K562 (cell line): ENCODE measurements at regions not wholly inside any gene's neighbourhood (a gene's known extent, or its start where the extent isn't known, plus 50 kb on each side); places are given as distances from the start of the nearest gene placed in this dataset.

Experiments
- ATAC-seq: fragments of 200-7000 bp; cut with Tn5 transposase; 3 replicates; pipeline ENCODE4 v1.9.1; 2020; ENCODE audit warnings: moderate library complexity
- BruUV-seq: library from RNA; stranded (reverse); fragments of 400-500 nt; replicated peaks from 2 replicates; lab custom pipeline; 2021; lab: Mats Ljungman, UMichigan
- CTCF ChIA-PET: fragments of 300-600 bp; formaldehyde crosslinking; extraction: SDS; loops from one replicate; lab custom pipeline; 2021; ENCODE audit warnings: low intra/inter-chr PET ratio; lab: Yijun Ruan, JAX
- POLR2A ChIA-PET: fragments of 300-600, 350-650 bp; sonication (Branson Sonifier 250); formaldehyde crosslinking; extraction: SDS; loops from one replicate; lab custom pipeline; 2021; ENCODE audit warnings: antibody characterized with exemption, inconsistent platforms; lab: Yijun Ruan, JAX
- DNase-seq, 4 experiments: peaks; one replicate each; pipeline versions ENCODE4 v3.0.0 to v3.0.0-alpha.2; 2011 to 2018; ENCODE audit warnings: low spot score in 3 of 4, mixed read lengths in 3 of 4; ENCODE audit errors: extremely low read depth in 1 of 4
- FAIRE-seq: peaks from 2 replicates; lab custom pipeline; 2011; peaks lifted over from hg19 to GRCh38; lab: Jason Lieb, UNC
- H2AFZ ChIP-seq: 2 replicates; pipeline ENCODE4 v1.6.0; 2011; ENCODE audit warnings: low read depth, low read length, control low read depth, inconsistent platforms
- H3K27ac ChIP-seq: fragments of 200-600 bp; 3 replicates; pipeline ENCODE4 v1.8.0; 2011; ENCODE audit warnings: low read depth, mild to moderate bottlenecking, control low read depth, inconsistent platforms, low read length, moderate library complexity, mixed read lengths; ENCODE audit errors: extremely low read depth
- H3K27me3 ChIP-seq, 2 experiments: fragments of 300-600 bp in 1 of 2; 2 replicates in 1 of 2; 3 replicates in 1 of 2; pipeline versions ENCODE4 v1.6.0 to v1.8.0; 2011; ENCODE audit warnings: inconsistent platforms in 2 of 2, low read length in 2 of 2, mild to moderate bottlenecking in 1 of 2, mixed read lengths in 1 of 2, moderate library complexity in 1 of 2; ENCODE audit not compliant: control insufficient read depth in 2 of 2, insufficient read depth in 2 of 2
- H3K36me3 ChIP-seq: fragments of 300-600 bp; 3 replicates; pipeline ENCODE4 v1.8.0; 2011; ENCODE audit warnings: mild to moderate bottlenecking, low read length, inconsistent platforms; ENCODE audit not compliant: control insufficient read depth, insufficient read depth
- H3K4me1 ChIP-seq, 2 experiments: fragments of 200-600 bp in 1 of 2; replicated peaks in 1 of 2; 2 replicates in 1 of 2; 3 replicates in 1 of 2; pipeline versions ENCODE4 v1.5.1 to v1.8.0; 2011; ENCODE audit warnings: inconsistent platforms in 2 of 2, low read length in 2 of 2, mild to moderate bottlenecking in 1 of 2, mixed read lengths in 1 of 2, moderate library complexity in 1 of 2; ENCODE audit not compliant: control insufficient read depth in 2 of 2, insufficient read depth in 2 of 2
- H3K4me2 ChIP-seq: 2 replicates; pipeline ENCODE4 v1.6.1; 2011; ENCODE audit warnings: low read length, control low read depth, inconsistent platforms, mixed read lengths; ENCODE audit not compliant: insufficient read depth
- H3K4me3 ChIP-seq: fragments of 200-600 bp; sonication (generic), shearing (Covaris generic); 2 replicates; pipeline ENCODE4 v1.5.1; 2016; ENCODE audit warnings: control low read depth, inconsistent platforms
- H3K79me2 ChIP-seq: fragments of 200-600 bp; 3 replicates; pipeline ENCODE4 v1.8.0; 2011; ENCODE audit warnings: low read length, inconsistent platforms; ENCODE audit not compliant: control insufficient read depth, insufficient read depth
- H3K9ac ChIP-seq, 2 experiments: 2 replicates each; pipeline versions ENCODE4 v1.6.0 to v1.6.1; 2011; ENCODE audit warnings: low read depth in 2 of 2, low read length in 2 of 2, control low read depth in 1 of 2, inconsistent platforms in 1 of 2, mild to moderate bottlenecking in 1 of 2, mixed read lengths in 1 of 2; ENCODE audit not compliant: insufficient read depth in 1 of 2
- H3K9me1 ChIP-seq: one replicate; pipeline ENCODE4 v1.6.0; 2011; ENCODE audit warnings: inconsistent platforms, mild to moderate bottlenecking, low read length, moderate library complexity; ENCODE audit not compliant: control insufficient read depth, insufficient read depth
- H3K9me3 ChIP-seq: replicated peaks from 2 replicates; pipeline ENCODE4 v1.5.1; 2011; ENCODE audit warnings: low read depth, low read length, inconsistent platforms; ENCODE audit not compliant: control insufficient read depth, insufficient read depth
- H4K20me1 ChIP-seq: replicated peaks from 2 replicates; pipeline ENCODE4 v1.6.1; 2011; ENCODE audit warnings: low read length, inconsistent platforms, mixed read lengths; ENCODE audit not compliant: control insufficient read depth, insufficient read depth
- CBX2 ChIP-seq: fragments of 200-600 bp; sonication (generic); IDR thresholded peaks from one replicate; pipeline ENCODE4 v1.6.1; 2012; ENCODE audit warnings: mild to moderate bottlenecking, low read length, inconsistent platforms; ENCODE audit not compliant: insufficient read depth, poor library complexity, severe bottlenecking
- CCNT2 ChIP-seq: IDR thresholded peaks from 2 replicates; pipeline ENCODE4 v1.6.1; 2011; ENCODE audit warnings: borderline replicate concordance, low read depth, mild to moderate bottlenecking, moderate library complexity, mixed read lengths, low read length; ENCODE audit not compliant: insufficient read length; ENCODE audit errors: extremely low read depth
- E2F6 ChIP-seq, 2 experiments: IDR thresholded peaks; 2 replicates each; pipeline ENCODE4 v1.6.1; 2011; ENCODE audit warnings: borderline replicate concordance in 1 of 2, control low read depth in 1 of 2, low read depth in 1 of 2, low read length in 1 of 2, mild to moderate bottlenecking in 1 of 2, mixed read lengths in 1 of 2, moderate library complexity in 1 of 2; ENCODE audit not compliant: insufficient read depth in 1 of 2, insufficient read length in 1 of 2, poor library complexity in 1 of 2, severe bottlenecking in 1 of 2; ENCODE audit errors: extremely low read depth in 1 of 2
- GABPB2 ChIP-seq: fragments of 250-450 bp; sonication (Bioruptor Pico); conservative IDR thresholded peaks from 2 replicates; pipeline ENCODE4 v1.5.1; 2021; ENCODE audit warnings: mild to moderate bottlenecking
- NCOA1 ChIP-seq: fragments of 450-650 bp; IDR thresholded peaks from 2 replicates; pipeline ENCODE4 v1.6.1; 2016; ENCODE audit warnings: low read depth
- PHB ChIP-seq: fragments of 250-450 bp; sonication (Bioruptor Pico); IDR thresholded peaks from 2 replicates; pipeline ENCODE4 v1.5.0; 2021
- PHF20 ChIP-seq: fragments of 450-650 bp; IDR thresholded peaks from 2 replicates; pipeline ENCODE4 v1.6.1; 2018; ENCODE audit not compliant: partially characterized antibody
- RUNX1 ChIP-seq: sonication (generic); IDR thresholded peaks from 2 replicates; pipeline ENCODE4 v1.6.1; 2016; ENCODE audit warnings: antibody characterized with exemption, low read depth
- SMARCC2 ChIP-seq: fragments of 450-650 bp; IDR thresholded peaks from 2 replicates; pipeline ENCODE4 v1.6.1; 2017; ENCODE audit warnings: antibody characterized with exemption, moderate library complexity, mild to moderate bottlenecking, low read depth
- SMC3 ChIP-seq: conservative IDR thresholded peaks from 2 replicates; pipeline ENCODE4 v1.6.1; 2011; ENCODE audit warnings: low read depth, low read length, improper control_type of control experiment; ENCODE audit not compliant: insufficient read depth
- TARDBP ChIP-seq: fragments of 450-650 bp; IDR thresholded peaks from 2 replicates; pipeline ENCODE4 v1.6.1; 2016
- TFAM ChIP-seq: fragments of 250-450 bp; sonication (Bioruptor Pico); conservative IDR thresholded peaks from 2 replicates; pipeline ENCODE4 v1.5.0; 2021; ENCODE audit warnings: mild to moderate bottlenecking, moderate library complexity
- TGIF2 ChIP-seq: sonication (generic); formaldehyde crosslinking; IDR thresholded peaks from 2 replicates; pipeline ENCODE4 v1.8.1; 2022; ENCODE audit warnings: mild to moderate bottlenecking, missing genetic modification reagents, moderate library complexity
- TOE1 ChIP-seq, 2 experiments: fragments of 450-650 bp in 1 of 2; sonication (generic) in 1 of 2; formaldehyde crosslinking in 1 of 2; IDR thresholded peaks; 2 replicates each; pipeline versions ENCODE4 v1.7.1 to v1.8.0; 2016 to 2022; ENCODE audit warnings: borderline replicate concordance in 2 of 2, mild to moderate bottlenecking in 2 of 2, antibody characterized with exemption in 1 of 2, inconsistent platforms in 1 of 2, low read depth in 1 of 2, missing genetic modification reagents in 1 of 2, moderate library complexity in 1 of 2
- USF1 ChIP-seq: sonication (generic); formaldehyde crosslinking; IDR thresholded peaks from 2 replicates; pipeline ENCODE4 v1.9.0; 2022; ENCODE audit warnings: mild to moderate bottlenecking, missing genetic modification reagents
- ZNF274 ChIP-seq: IDR thresholded peaks from 2 replicates; pipeline ENCODE4 v1.6.1; 2011; ENCODE audit warnings: low read depth, mild to moderate bottlenecking, low read length, moderate library complexity, borderline replicate concordance
- ZNF354B ChIP-seq: fragments of 250-450 bp; sonication (Bioruptor Pico); IDR thresholded peaks from 2 replicates; pipeline ENCODE4 v1.4.0; 2020
- WGBS: fragments of 100-300 bp; shearing (Covaris generic); methylation state at CpG from one replicate; pipeline ENCODE4 v1.1.6; 2016; ENCODE audit warnings: low coverage, mixed read lengths; ENCODE audit not compliant: insufficient coverage; ENCODE audit errors: missing lambda C conversion rate; 5-methylcytosine and 5-hydroxymethylcytosine counted together
- in situ Hi-C: fragments of 300-500 bp; cut with MboI; formaldehyde crosslinking; loops from 4 replicates; pipeline ENCODE4 v1.15.0; 2018; ENCODE audit warnings: inconsistent platforms, mixed read lengths
- intact Hi-C: fragments of 100-400 bp; cut with micrococcal nuclease; formaldehyde crosslinking; loops from 2 replicates; pipeline ENCODE4 v1.14.2; 2022

- TF ChIP-seq TGIF2 = no peak
- TF ChIP-seq ZNF274 = no peak
- TF ChIP-seq CBX2 = no peak
- no peak for TF ChIP-seq CCNT2
- no peak for TF ChIP-seq NCOA1
- no peak for TF ChIP-seq PHF20
- TF ChIP-seq RUNX1 = no peak
- no peak for TF ChIP-seq SMC3
- ATAC-seq (no peak), FAIRE-seq (no peak), DNase-seq (no peak)
- H3K27ac ChIP-seq = no peak overlapping the region
- in situ Hi-C loops = no loop called here
- intact Hi-C loops = no loop called here
- no peak overlapping the region for H2AFZ ChIP-seq
- H3K4me2 ChIP-seq = no peak overlapping the region
- ChIA-PET POLR2A (no interaction called here), CTCF (no interaction called here)
- H4K20me1 ChIP-seq = no peaks in the 10 kb centered on the region
- H3K9me3 ChIP-seq = no peaks in the 10 kb centered on the region
- H3K4me3 ChIP-seq = no peak overlapping the region
- no peaks in the 10 kb centered on the region for H3K27me3 ChIP-seq
- H3K9ac ChIP-seq = no peak overlapping the region
- H3K4me1 ChIP-seq = no peaks in the 10 kb centered on the region
- H3K79me2 ChIP-seq = no peaks in the 10 kb centered on the region
- no peaks in the 10 kb centered on the region for H3K9me1 ChIP-seq
- no peaks in the 10 kb centered on the region for H3K36me3 ChIP-seq
- 0% methylated on average over 2 of the region's 2 CpGs for WGBS
- BruUV-seq = no TSS peak
These were observed 616.6 kb downstream of the IRS1 start for GRCh38 chr2:226183033-226183432.

- H3K27me3 ChIP-seq = no peaks in the 10 kb centered on the region
- no peak overlapping the region for H3K9ac ChIP-seq
- no peaks in the 10 kb centered on the region for H3K4me1 ChIP-seq
- no peaks in the 10 kb centered on the region for H3K9me1 ChIP-seq
- ChIA-PET CTCF (no interaction called here), POLR2A (no interaction called here)
- in situ Hi-C loops = no loop called here
- ATAC-seq (no peak), FAIRE-seq (no peak), DNase-seq (no peak)
- no peaks in the 10 kb centered on the region for H3K79me2 ChIP-seq
- no peaks in the 10 kb centered on the region for H3K9me3 ChIP-seq
- no peak overlapping the region for H3K27ac ChIP-seq
- H3K4me3 ChIP-seq = no peak overlapping the region
- intact Hi-C loops = no loop called here
- H2AFZ ChIP-seq = no peak overlapping the region
- H4K20me1 ChIP-seq = no peaks in the 10 kb centered on the region
- no TSS peak for BruUV-seq
- no peak overlapping the region for H3K4me2 ChIP-seq
- H3K36me3 ChIP-seq = no peaks in the 10 kb centered on the region
- TF ChIP-seq TARDBP = no peak
- TF ChIP-seq ZNF354B (CRISPR knock-in tag) = no peak
- no peak for TF ChIP-seq TOE1 (IDR thresholded peaks at IDR 0.05; ENCODE audit: borderline replicate concordance)
- TF ChIP-seq TOE1 (CRISPR knock-in tag; IDR thresholded peaks at IDR 0.05; ENCODE audit: borderline replicate concordance, low read depth) = no peak
- TF ChIP-seq PHB = no peak
- no peak for TF ChIP-seq USF1 (CRISPR knock-in tag)
- no peak for TF ChIP-seq E2F6 (IDR thresholded peaks at IDR 0.05; ENCODE audit: borderline replicate concordance in 1 of 2, extremely low read depth in 1 of 2, insufficient read depth in 1 of 2, insufficient read length in 1 of 2, low read depth in 1 of 2, low read length in 1 of 2, poor library complexity in 1 of 2, severe bottlenecking in 1 of 2)
- no peak for TF ChIP-seq GABPB2 (CRISPR knock-in tag)
- no peak for TF ChIP-seq SMARCC2
- TF ChIP-seq TFAM (CRISPR knock-in tag) = no peak
These were observed 617.7 kb downstream of the IRS1 start for GRCh38 chr2:226181909-226182308.
